ENCODE measurements at regions not wholly inside any gene's neighbourhood (a gene's known extent, or its start where the extent isn't known, plus 50 kb on each side); places are given as distances from the start of the nearest gene placed in this dataset.

GRCh38 chr12:98180603-98181002 lies 334.8 kb upstream of the TMPO start:
- H3K27me3 Mint-ChIP-seq (ENCODE audit: low read depth in 3 of 3): peaks cover 2 to 3% (median 2%) of the 10 kb centered on the region in 3 donors
- DNase-seq: no peak
- Histone ChIP-seq H3K27ac (ENCODE audit: low read depth in 1 of 2, low read length in 2 of 2) (no peak overlapping the region), H3K4me1 (ENCODE audit: control insufficient read depth in 1 of 2, insufficient read depth in 2 of 2, low read length in 2 of 2) (no peaks in the 10 kb centered on the region), H3K4me3 (replicated peaks in 1 of 3; ENCODE audit: low read depth in 2 of 3, low read length in 3 of 3) (no peak overlapping the region), H3K4me2 (replicated peaks; ENCODE audit: extremely low read depth, low read length, poor library complexity, severe bottlenecking) (no peak overlapping the region), H3K36me3 (replicated peaks in 1 of 2; ENCODE audit: control insufficient read depth in 1 of 2, insufficient read depth in 2 of 2, low read length in 2 of 2) (no peaks in the 10 kb centered on the region), H3K79me2 (ENCODE audit: insufficient read depth, low read length) (no peaks in the 10 kb centered on the region), H2AFZ (ENCODE audit: insufficient read depth, low read depth, low read length, poor library complexity, severe bottlenecking) (no peak overlapping the region), H3K9ac (ENCODE audit: insufficient read depth, low read length, poor library complexity, severe bottlenecking) (no peak overlapping the region), H3K9me3 (replicated peaks in 1 of 2; ENCODE audit: control insufficient read depth in 1 of 2, insufficient read depth in 1 of 2, low read length in 2 of 2) (no peaks in the 10 kb centered on the region), H4K20me1 (ENCODE audit: insufficient read depth, low read length) (no peaks in the 10 kb centered on the region), H3K27me3 (ENCODE audit: control insufficient read depth in 2 of 2, insufficient read depth in 2 of 2, low read length in 2 of 2) (no peaks in the 10 kb centered on the region)
- intact Hi-C loops (cut with micrococcal nuclease): no loop called here
- peaks cover 0 to 2% (median 0%) of the 10 kb centered on the region in 7 donors for H3K9me3 Mint-ChIP-seq
- WGBS (ENCODE audit: insufficient coverage): 95% methylated on average over 8 of the region's 13 CpGs
- no peak overlapping the region for H3K27ac Mint-ChIP-seq
- no peak overlapping the region for H3K4me3 Mint-ChIP-seq
- no peak for TF ChIP-seq CTCF (IDR thresholded peaks at IDR 0.05)
- H3K4me1 Mint-ChIP-seq: no peaks in the 10 kb centered on the region
- H3K36me3 Mint-ChIP-seq: no peaks in the 10 kb centered on the region

- H4K20me1 ChIP-seq (ENCODE audit: insufficient read depth, low read length): no peaks in the 10 kb centered on the region
- no peaks in the 10 kb centered on the region for H3K36me3 Mint-ChIP-seq
- H3K36me3 ChIP-seq (replicated peaks in 1 of 2; ENCODE audit: control insufficient read depth in 1 of 2, insufficient read depth in 2 of 2, low read length in 2 of 2): no peaks in the 10 kb centered on the region
- no peaks in the 10 kb centered on the region for H3K4me1 ChIP-seq (ENCODE audit: control insufficient read depth in 1 of 2, insufficient read depth in 2 of 2, low read length in 2 of 2)
- WGBS (ENCODE audit: insufficient coverage): 94% methylated on average over 2 of the region's 2 CpGs
- H3K9me3 ChIP-seq (replicated peaks in 1 of 2; ENCODE audit: control insufficient read depth in 1 of 2, insufficient read depth in 1 of 2, low read length in 2 of 2): no peaks in the 10 kb centered on the region
- no peak overlapping the region for H3K4me2 ChIP-seq (replicated peaks; ENCODE audit: extremely low read depth, low read length, poor library complexity, severe bottlenecking)
- no peak for TF ChIP-seq CTCF (IDR thresholded peaks at IDR 0.05)
- H3K27ac ChIP-seq (ENCODE audit: low read depth in 1 of 2, low read length in 2 of 2): no peak overlapping the region
- H3K4me3 ChIP-seq (replicated peaks in 1 of 3; ENCODE audit: low read depth in 2 of 3, low read length in 3 of 3): no peak overlapping the region
- no peak overlapping the region for H3K9ac ChIP-seq (ENCODE audit: insufficient read depth, low read length, poor library complexity, severe bottlenecking)
- peaks cover 2 to 3% (median 2%) of the 10 kb centered on the region in 3 donors for H3K27me3 Mint-ChIP-seq (ENCODE audit: low read depth in 3 of 3)
- no peaks in the 10 kb centered on the region for H3K4me1 Mint-ChIP-seq
- no peak for DNase-seq
- no peaks in the 10 kb centered on the region for H3K79me2 ChIP-seq (ENCODE audit: insufficient read depth, low read length)
- no peak overlapping the region for H2AFZ ChIP-seq (ENCODE audit: insufficient read depth, low read depth, low read length, poor library complexity, severe bottlenecking)
- intact Hi-C loops (cut with micrococcal nuclease): no loop called here
- H3K4me3 Mint-ChIP-seq: no peak overlapping the region
- H3K9me3 Mint-ChIP-seq: peaks cover 0 to 2% (median 0%) of the 10 kb centered on the region in 7 donors
- H3K27ac Mint-ChIP-seq: no peak overlapping the region
- H3K27me3 ChIP-seq (ENCODE audit: control insufficient read depth in 2 of 2, insufficient read depth in 2 of 2, low read length in 2 of 2): no peaks in the 10 kb centered on the region
Measured at GRCh38 chr12:98182821-98183220, 332.6 kb upstream of the TMPO start.
